ENCODE measurements at regions not wholly inside any gene's neighbourhood (a gene's known extent, or its start where the extent isn't known, plus 50 kb on each side); places are given as distances from the start of the nearest gene placed in this dataset.

DNA sequence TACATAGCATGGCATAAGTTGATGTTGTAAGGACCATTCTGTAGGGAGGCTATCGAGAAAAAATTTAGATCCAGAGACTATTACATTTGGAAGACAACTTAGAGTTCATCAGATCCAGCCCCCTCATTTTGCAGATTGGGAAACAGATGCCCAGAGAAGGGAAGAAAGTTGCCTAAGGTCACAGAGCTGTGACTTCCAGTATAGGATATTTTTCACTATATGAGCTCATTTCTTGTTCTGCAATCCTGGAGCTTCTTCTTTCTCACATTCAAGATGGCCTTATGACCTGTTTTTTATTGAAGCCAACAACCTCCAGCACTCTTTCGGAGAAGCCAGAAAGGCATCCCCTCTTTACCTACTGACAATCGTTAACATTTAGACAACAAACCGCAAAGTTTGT is 421.8 kb upstream of the PLXNA2 start:
- H2BK120ac ChIP-seq (ENCODE audit: low read depth, low read length): no peak overlapping the region
- no peak overlapping the region for H4K8ac ChIP-seq (ENCODE audit: low read length)
- H3K14ac ChIP-seq (ENCODE audit: low read length in 2 of 2): no peak overlapping the region
- H4K91ac ChIP-seq (ENCODE audit: low read length): no peak overlapping the region
- no peak overlapping the region for H2AFZ ChIP-seq (ENCODE audit: low read depth, low read length)
- H2BK5ac ChIP-seq (ENCODE audit: low read depth, low read length, poor library complexity, severe bottlenecking): no peak overlapping the region
- H3K9me3 ChIP-seq (ENCODE audit: control insufficient read depth, low read length): no peaks in the 10 kb centered on the region
- H3K36me3 ChIP-seq (ENCODE audit: control insufficient read depth in 1 of 2, insufficient read depth in 2 of 2, low read depth in 1 of 2, low read length in 2 of 2): no peaks in the 10 kb centered on the region
- no peak overlapping the region for H3K9ac ChIP-seq (ENCODE audit: low read length)
- no peak overlapping the region for H2BK12ac ChIP-seq (ENCODE audit: low read length in 2 of 2)
- no peak overlapping the region for H3K4ac ChIP-seq (ENCODE audit: low read depth in 1 of 2, low read length in 2 of 2)
- H3K27ac ChIP-seq (ENCODE audit: low read length, poor library complexity, severe bottlenecking): no peak overlapping the region
- no peak overlapping the region for H3K23ac ChIP-seq (ENCODE audit: low read length in 2 of 2)
- H3K4me2 ChIP-seq (ENCODE audit: low read length, poor library complexity, severe bottlenecking): no peak overlapping the region
- no peak overlapping the region for H2BK15ac ChIP-seq (ENCODE audit: low read depth, poor library complexity, severe bottlenecking)
- H2AK5ac ChIP-seq (ENCODE audit: low read length, severe bottlenecking): no peak overlapping the region
- no peak overlapping the region for H3K18ac ChIP-seq (ENCODE audit: low read depth in 1 of 2, low read length in 2 of 2)
- H3K4me1 ChIP-seq (ENCODE audit: control insufficient read depth, insufficient read depth, low read depth, low read length): no peaks in the 10 kb centered on the region
- WGBS: 88% methylated on average over 3 of the region's 4 CpGs
- no peak overlapping the region for H3K4me3 ChIP-seq (ENCODE audit: insufficient read depth in 1 of 2, low read depth in 1 of 2, low read length in 2 of 2)
- H3K79me1 ChIP-seq (replicated peaks; ENCODE audit: low read length, poor library complexity, severe bottlenecking): no peaks in the 10 kb centered on the region
- no peak for DNase-seq
- no peaks in the 10 kb centered on the region for H3K27me3 ChIP-seq (ENCODE audit: control insufficient read depth in 1 of 2, insufficient read depth in 1 of 2, low read length in 2 of 2)

DNA sequence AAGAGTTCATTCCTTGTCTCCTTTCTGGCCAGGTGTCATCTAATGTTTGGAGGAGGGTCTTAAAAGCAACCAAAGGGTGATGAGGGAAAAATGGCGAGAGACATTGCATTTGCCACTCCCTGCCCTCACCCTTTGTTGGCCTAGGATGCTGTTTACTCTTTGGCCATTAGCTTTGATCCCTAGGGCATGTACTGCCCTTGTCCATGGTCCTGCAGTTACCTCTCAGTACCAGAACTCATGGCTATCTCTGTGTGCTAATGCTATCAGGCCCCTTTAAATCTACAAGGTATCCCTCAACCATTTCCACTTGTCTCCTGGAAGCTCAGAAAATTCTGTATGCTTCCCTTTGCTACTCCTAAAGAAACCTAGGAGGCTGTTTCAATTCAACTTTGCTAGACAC is 424.8 kb upstream of the PLXNA2 start:
- Histone ChIP-seq H2BK12ac (ENCODE audit: low read length in 2 of 2) (no peak overlapping the region), H4K91ac (ENCODE audit: low read length) (no peak overlapping the region), H4K8ac (ENCODE audit: low read length) (no peak overlapping the region), H2BK5ac (ENCODE audit: low read depth, low read length, poor library complexity, severe bottlenecking) (no peak overlapping the region), H3K4me3 (ENCODE audit: insufficient read depth in 1 of 2, low read depth in 1 of 2, low read length in 2 of 2) (no peak overlapping the region), H2BK15ac (ENCODE audit: low read depth, poor library complexity, severe bottlenecking) (no peak overlapping the region), H3K4ac (ENCODE audit: low read depth in 1 of 2, low read length in 2 of 2) (no peak overlapping the region), H3K36me3 (ENCODE audit: control insufficient read depth in 1 of 2, insufficient read depth in 2 of 2, low read depth in 1 of 2, low read length in 2 of 2) (no peaks in the 10 kb centered on the region), H3K14ac (ENCODE audit: low read length in 2 of 2) (no peak overlapping the region), H2BK120ac (ENCODE audit: low read depth, low read length) (no peak overlapping the region), H3K4me2 (ENCODE audit: low read length, poor library complexity, severe bottlenecking) (no peak overlapping the region), H3K9ac (ENCODE audit: low read length) (no peak overlapping the region), H3K4me1 (ENCODE audit: control insufficient read depth, insufficient read depth, low read depth, low read length) (no peaks in the 10 kb centered on the region), H3K27me3 (ENCODE audit: control insufficient read depth in 1 of 2, insufficient read depth in 1 of 2, low read length in 2 of 2) (no peaks in the 10 kb centered on the region), H2AFZ (ENCODE audit: low read depth, low read length) (no peak overlapping the region), H3K9me3 (ENCODE audit: control insufficient read depth, low read length) (no peaks in the 10 kb centered on the region), H3K79me1 (replicated peaks; ENCODE audit: low read length, poor library complexity, severe bottlenecking) (no peaks in the 10 kb centered on the region), H3K23ac (ENCODE audit: low read length in 2 of 2) (no peak overlapping the region), H3K18ac (ENCODE audit: low read depth in 1 of 2, low read length in 2 of 2) (no peak overlapping the region), H2AK5ac (ENCODE audit: low read length, severe bottlenecking) (no peak overlapping the region), H3K27ac (ENCODE audit: low read length, poor library complexity, severe bottlenecking) (no peak overlapping the region)
- no peak for DNase-seq
- 27% methylated on average over 1 of the region's 1 CpG for WGBS

DNA sequence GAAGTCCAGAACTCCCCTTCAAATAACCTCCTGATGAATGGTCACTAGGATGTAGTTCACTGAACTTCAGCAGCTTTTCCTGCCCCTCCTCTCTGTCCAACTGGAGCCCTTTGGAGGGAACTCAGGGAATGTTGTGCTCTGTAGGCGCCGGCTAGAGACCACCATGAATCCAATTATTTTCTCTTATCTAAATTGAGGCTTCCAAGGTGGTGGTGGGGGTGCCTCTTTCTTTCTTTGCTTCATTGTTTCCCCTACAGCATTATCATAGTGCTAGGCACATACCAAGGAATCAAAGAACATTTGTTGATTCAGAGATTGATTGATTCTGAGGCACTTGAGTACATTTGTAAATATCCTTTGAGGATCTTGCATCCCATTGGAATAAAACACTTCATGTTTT is 426.6 kb upstream of the PLXNA2 start:
- Histone ChIP-seq H3K23ac (ENCODE audit: low read length in 2 of 2) (no peak overlapping the region), H3K27me3 (ENCODE audit: control insufficient read depth in 1 of 2, insufficient read depth in 1 of 2, low read length in 2 of 2) (no peaks in the 10 kb centered on the region), H3K4me2 (ENCODE audit: low read length, poor library complexity, severe bottlenecking) (no peak overlapping the region), H3K79me1 (replicated peaks; ENCODE audit: low read length, poor library complexity, severe bottlenecking) (no peaks in the 10 kb centered on the region), H3K4me1 (ENCODE audit: control insufficient read depth, insufficient read depth, low read depth, low read length) (no peaks in the 10 kb centered on the region), H2AFZ (ENCODE audit: low read depth, low read length) (no peak overlapping the region), H3K14ac (ENCODE audit: low read length in 2 of 2) (no peak overlapping the region), H2BK12ac (ENCODE audit: low read length in 2 of 2) (no peak overlapping the region), H3K27ac (ENCODE audit: low read length, poor library complexity, severe bottlenecking) (no peak overlapping the region), H3K4me3 (ENCODE audit: insufficient read depth in 1 of 2, low read depth in 1 of 2, low read length in 2 of 2) (no peak overlapping the region), H4K8ac (ENCODE audit: low read length) (no peak overlapping the region), H3K18ac (ENCODE audit: low read depth in 1 of 2, low read length in 2 of 2) (no peak overlapping the region), H3K36me3 (ENCODE audit: control insufficient read depth in 1 of 2, insufficient read depth in 2 of 2, low read depth in 1 of 2, low read length in 2 of 2) (no peaks in the 10 kb centered on the region), H2BK15ac (ENCODE audit: low read depth, poor library complexity, severe bottlenecking) (no peak overlapping the region), H2AK5ac (ENCODE audit: low read length, severe bottlenecking) (no peak overlapping the region), H3K9ac (ENCODE audit: low read length) (no peak overlapping the region), H3K9me3 (ENCODE audit: control insufficient read depth, low read length) (no peaks in the 10 kb centered on the region), H2BK120ac (ENCODE audit: low read depth, low read length) (no peak overlapping the region), H4K91ac (ENCODE audit: low read length) (no peak overlapping the region), H2BK5ac (ENCODE audit: low read depth, low read length, poor library complexity, severe bottlenecking) (no peak overlapping the region), H3K4ac (ENCODE audit: low read depth in 1 of 2, low read length in 2 of 2) (no peak overlapping the region)
- no peak for DNase-seq
- WGBS: no CpG with 5 or more reads among the region's 2 CpGs

DNA sequence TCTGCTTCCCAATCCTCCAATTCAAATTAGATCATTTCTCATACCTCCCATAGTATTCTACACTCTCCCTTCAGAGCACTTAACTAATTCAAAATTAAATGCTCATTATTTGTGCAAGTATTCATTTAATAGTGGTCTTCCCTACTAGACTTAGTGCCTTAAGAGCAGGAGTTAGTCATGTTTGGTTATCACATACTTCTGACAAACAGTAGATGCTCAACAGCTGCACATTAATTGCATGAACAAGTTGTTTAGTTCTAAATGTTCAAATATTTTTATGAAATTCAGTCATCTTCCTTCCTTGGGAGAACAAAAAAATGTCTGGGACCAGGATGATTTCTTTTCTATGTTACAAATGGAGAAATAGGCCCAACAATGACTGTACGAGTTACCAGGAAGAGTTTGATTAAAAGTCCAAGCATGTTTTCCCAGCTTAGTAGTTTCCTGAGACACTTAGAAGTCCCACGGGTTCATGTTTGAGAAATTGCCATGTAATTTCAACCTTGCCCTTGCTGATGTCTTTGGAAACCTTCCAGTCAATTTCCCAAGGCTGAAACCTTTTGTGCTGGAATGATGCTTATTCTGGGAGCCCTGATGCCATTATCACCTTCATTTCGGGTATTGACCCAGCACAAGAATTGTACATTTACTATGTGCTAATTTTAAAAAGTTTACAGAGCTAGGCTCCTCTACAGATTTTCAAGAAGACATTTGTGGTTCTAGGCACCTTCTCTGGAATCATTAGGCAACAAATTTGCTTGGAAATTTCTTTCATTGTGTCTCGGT is 437.9 kb upstream of the PLXNA2 start:
- Histone ChIP-seq H3K27ac (ENCODE audit: low read length, poor library complexity, severe bottlenecking) (no peak overlapping the region), H3K4me3 (ENCODE audit: insufficient read depth in 1 of 2, low read depth in 1 of 2, low read length in 2 of 2) (no peak overlapping the region), H2AK5ac (ENCODE audit: low read length, severe bottlenecking) (no peak overlapping the region), H3K4me1 (ENCODE audit: control insufficient read depth, insufficient read depth, low read depth, low read length) (no peaks in the 10 kb centered on the region), H3K14ac (ENCODE audit: low read length in 2 of 2) (no peak overlapping the region), H2BK5ac (ENCODE audit: low read depth, low read length, poor library complexity, severe bottlenecking) (no peak overlapping the region), H3K4ac (ENCODE audit: low read depth in 1 of 2, low read length in 2 of 2) (no peak overlapping the region), H3K79me1 (replicated peaks; ENCODE audit: low read length, poor library complexity, severe bottlenecking) (no peaks in the 10 kb centered on the region), H3K4me2 (ENCODE audit: low read length, poor library complexity, severe bottlenecking) (no peak overlapping the region), H4K8ac (ENCODE audit: low read length) (no peak overlapping the region), H2BK120ac (ENCODE audit: low read depth, low read length) (no peak overlapping the region), H2BK15ac (ENCODE audit: low read depth, poor library complexity, severe bottlenecking) (no peak overlapping the region), H3K36me3 (ENCODE audit: control insufficient read depth in 1 of 2, insufficient read depth in 2 of 2, low read depth in 1 of 2, low read length in 2 of 2) (no peaks in the 10 kb centered on the region), H3K27me3 (ENCODE audit: control insufficient read depth in 1 of 2, insufficient read depth in 1 of 2, low read length in 2 of 2) (no peaks in the 10 kb centered on the region), H3K18ac (ENCODE audit: low read depth in 1 of 2, low read length in 2 of 2) (no peak overlapping the region), H3K9ac (ENCODE audit: low read length) (no peak overlapping the region), H3K23ac (ENCODE audit: low read length in 2 of 2) (no peak overlapping the region), H2BK12ac (ENCODE audit: low read length in 2 of 2) (no peak overlapping the region), H2AFZ (ENCODE audit: low read depth, low read length) (no peak overlapping the region), H3K9me3 (ENCODE audit: control insufficient read depth, low read length) (no peaks in the 10 kb centered on the region), H4K91ac (ENCODE audit: low read length) (no peak overlapping the region)
- DNase-seq: peak; percentile 2
- 48% methylated on average over 2 of the region's 4 CpGs for WGBS

Measured in mesenchymal stem cell (in vitro differentiated cells and primary cell).